Neural crest cell (in vitro differentiated cells): ENCODE measurements at regions not wholly inside any gene's neighbourhood (a gene's known extent, or its start where the extent isn't known, plus 50 kb on each side); places are given as distances from the start of the nearest gene placed in this dataset.

Experiments used
- DNase-seq: peaks from one replicate; pipeline ENCODE4 v3.0.0; 2021; ENCODE audit warnings: low read depth, mixed read lengths, low spot score
- H3K27ac Mint-ChIP-seq: one replicate; pipeline ENCODE4 v1.8.0; 2021; ENCODE audit warnings: mild to moderate bottlenecking, mixed read lengths; ENCODE audit not compliant: unreplicated experiment
- H3K27me3 Mint-ChIP-seq: 2 replicates; pipeline ENCODE4 v1.8.0; 2021; ENCODE audit warnings: low read depth, mild to moderate bottlenecking, mixed read lengths
- H3K36me3 Mint-ChIP-seq: 2 replicates; pipeline ENCODE4 v1.8.0; 2021; ENCODE audit warnings: low read depth, mild to moderate bottlenecking, mixed read lengths
- H3K4me1 Mint-ChIP-seq: 2 replicates; pipeline ENCODE4 v1.8.0; 2021; ENCODE audit warnings: mixed read lengths
- H3K4me3 Mint-ChIP-seq: one replicate; pipeline ENCODE4 v1.8.0; 2021; ENCODE audit warnings: mild to moderate bottlenecking, mixed read lengths
- H3K9me3 Mint-ChIP-seq: 2 replicates; pipeline ENCODE4 v1.8.0; 2021; ENCODE audit warnings: mixed read lengths
- TF ChIP-seq, protein P1 (sequence below): fragments of 200-600 bp; sonication (generic); conservative IDR thresholded peaks from 2 replicates; pipeline ENCODE4 v1.5.0; 2021; ENCODE audit warnings: antibody characterized with exemption, mild to moderate bottlenecking

DNA sequence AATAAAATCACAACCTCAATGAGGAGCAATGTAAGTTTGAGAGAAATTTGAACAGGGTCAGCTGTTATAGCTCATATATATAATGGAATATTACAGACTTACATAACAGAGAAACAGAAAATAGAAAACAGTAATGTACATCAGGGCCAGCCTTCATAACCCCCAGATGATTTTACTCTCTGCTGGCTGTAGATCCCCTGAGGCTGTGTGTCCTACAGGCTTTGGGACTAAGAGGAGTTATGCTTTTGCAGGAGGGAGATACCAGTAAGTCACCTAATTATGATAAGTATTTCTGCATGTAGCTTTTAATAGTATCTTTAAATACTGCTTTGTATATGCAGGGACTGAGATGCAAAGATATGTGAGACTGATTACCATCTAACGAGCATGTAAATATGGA is 105.8 kb upstream of the ASCC3 start:
- H3K36me3 Mint-ChIP-seq = peaks cover 3% of the 10 kb centered on the region
- no peak overlapping the region for H3K27ac Mint-ChIP-seq
- peaks cover 4% of the 10 kb centered on the region for H3K9me3 Mint-ChIP-seq
- H3K4me1 Mint-ChIP-seq = no peaks in the 10 kb centered on the region
- TF ChIP-seq, protein P1, sequence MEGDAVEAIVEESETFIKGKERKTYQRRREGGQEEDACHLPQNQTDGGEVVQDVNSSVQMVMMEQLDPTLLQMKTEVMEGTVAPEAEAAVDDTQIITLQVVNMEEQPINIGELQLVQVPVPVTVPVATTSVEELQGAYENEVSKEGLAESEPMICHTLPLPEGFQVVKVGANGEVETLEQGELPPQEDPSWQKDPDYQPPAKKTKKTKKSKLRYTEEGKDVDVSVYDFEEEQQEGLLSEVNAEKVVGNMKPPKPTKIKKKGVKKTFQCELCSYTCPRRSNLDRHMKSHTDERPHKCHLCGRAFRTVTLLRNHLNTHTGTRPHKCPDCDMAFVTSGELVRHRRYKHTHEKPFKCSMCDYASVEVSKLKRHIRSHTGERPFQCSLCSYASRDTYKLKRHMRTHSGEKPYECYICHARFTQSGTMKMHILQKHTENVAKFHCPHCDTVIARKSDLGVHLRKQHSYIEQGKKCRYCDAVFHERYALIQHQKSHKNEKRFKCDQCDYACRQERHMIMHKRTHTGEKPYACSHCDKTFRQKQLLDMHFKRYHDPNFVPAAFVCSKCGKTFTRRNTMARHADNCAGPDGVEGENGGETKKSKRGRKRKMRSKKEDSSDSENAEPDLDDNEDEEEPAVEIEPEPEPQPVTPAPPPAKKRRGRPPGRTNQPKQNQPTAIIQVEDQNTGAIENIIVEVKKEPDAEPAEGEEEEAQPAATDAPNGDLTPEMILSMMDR = no peak
- no peaks in the 10 kb centered on the region for H3K27me3 Mint-ChIP-seq
- no peak overlapping the region for H3K4me3 Mint-ChIP-seq
- no peak for DNase-seq

DNA sequence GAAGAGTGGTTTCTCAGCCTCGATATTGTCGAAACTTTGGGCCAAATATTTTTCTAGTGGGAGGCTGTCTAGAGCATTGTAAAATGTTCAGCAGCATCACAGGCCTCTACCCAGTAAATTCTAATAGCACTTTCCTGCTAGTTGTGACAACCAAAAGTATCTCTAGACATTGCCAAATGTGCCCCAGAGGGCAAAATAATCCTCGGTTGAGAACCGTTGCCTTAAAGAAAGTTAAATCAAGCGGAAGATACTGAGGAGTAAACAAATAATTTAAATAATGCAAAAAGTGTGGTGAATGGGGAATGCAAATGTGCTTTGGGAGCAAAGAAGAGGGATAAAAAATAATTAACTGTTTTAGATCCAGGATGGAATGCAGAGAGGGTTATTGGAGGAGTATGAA is 106.4 kb upstream of the ASCC3 start:
- Mint-ChIP-seq H3K4me1 (no peaks in the 10 kb centered on the region), H3K36me3 (peaks cover 3% of the 10 kb centered on the region), H3K4me3 (no peak overlapping the region), H3K27ac (no peak overlapping the region), H3K9me3 (peaks cover 6% of the 10 kb centered on the region), H3K27me3 (no peaks in the 10 kb centered on the region)
- TF ChIP-seq, protein P1 = no peak
- DNase-seq = no peak

DNA sequence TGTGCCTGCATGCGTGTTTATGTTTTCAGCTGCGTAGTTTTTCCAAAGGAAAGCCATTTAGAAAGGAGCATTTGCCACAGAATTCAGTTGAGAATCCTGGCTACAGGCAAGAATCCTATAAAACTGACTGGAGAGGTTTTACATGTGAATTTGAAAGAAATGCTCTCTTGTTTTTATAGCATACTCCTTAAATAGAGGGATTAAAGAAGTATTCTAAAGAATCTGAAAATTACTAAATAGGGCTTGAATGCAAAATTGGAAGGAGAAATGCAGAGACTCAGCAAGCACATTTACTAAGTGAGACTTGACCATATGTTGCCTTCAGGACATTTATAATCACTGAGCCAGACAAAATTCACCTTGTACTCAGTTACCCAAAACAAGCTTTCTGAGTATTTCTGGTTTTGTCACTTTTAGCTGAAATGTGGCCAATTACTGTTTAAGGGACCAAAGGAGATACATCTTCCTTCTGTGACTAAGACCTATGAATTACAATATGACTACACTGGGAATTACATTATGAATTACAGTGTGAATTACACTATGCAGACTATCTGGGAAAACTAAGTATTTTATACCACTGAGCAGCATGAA is 107.4 kb upstream of the ASCC3 start:
- no peaks in the 10 kb centered on the region for H3K36me3 Mint-ChIP-seq
- TF ChIP-seq, protein P1 = no peak
- no peaks in the 10 kb centered on the region for H3K27me3 Mint-ChIP-seq
- H3K4me3 Mint-ChIP-seq = no peak overlapping the region
- H3K4me1 Mint-ChIP-seq = no peaks in the 10 kb centered on the region
- H3K27ac Mint-ChIP-seq = no peak overlapping the region
- DNase-seq = no peak
- H3K9me3 Mint-ChIP-seq = peaks cover 6% of the 10 kb centered on the region

DNA sequence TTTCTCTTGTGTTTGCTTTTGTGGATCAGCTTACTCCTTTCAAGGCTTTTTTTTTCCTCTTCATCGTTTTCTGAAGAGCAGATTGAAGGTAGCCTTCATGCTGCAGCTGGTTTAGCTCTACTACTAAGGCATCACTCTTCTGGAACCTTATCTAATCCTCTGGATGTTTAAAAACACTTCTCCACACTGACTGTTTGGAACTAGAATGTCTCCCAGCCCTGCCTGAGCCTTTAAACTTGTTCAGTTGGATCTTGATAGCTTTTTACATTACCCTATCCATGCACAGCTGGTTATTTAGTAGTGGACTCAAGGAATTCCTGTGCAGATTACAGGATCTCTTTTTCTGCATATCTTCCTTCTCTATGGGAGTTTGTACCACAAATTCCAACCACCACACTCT is 108.9 kb upstream of the ASCC3 start:
- Mint-ChIP-seq H3K27ac (no peak overlapping the region), H3K9me3 (peaks cover 6% of the 10 kb centered on the region), H3K36me3 (no peaks in the 10 kb centered on the region), H3K27me3 (no peaks in the 10 kb centered on the region), H3K4me3 (no peak overlapping the region), H3K4me1 (no peaks in the 10 kb centered on the region)
- DNase-seq = no peak
- TF ChIP-seq, protein P1 = no peak

DNA sequence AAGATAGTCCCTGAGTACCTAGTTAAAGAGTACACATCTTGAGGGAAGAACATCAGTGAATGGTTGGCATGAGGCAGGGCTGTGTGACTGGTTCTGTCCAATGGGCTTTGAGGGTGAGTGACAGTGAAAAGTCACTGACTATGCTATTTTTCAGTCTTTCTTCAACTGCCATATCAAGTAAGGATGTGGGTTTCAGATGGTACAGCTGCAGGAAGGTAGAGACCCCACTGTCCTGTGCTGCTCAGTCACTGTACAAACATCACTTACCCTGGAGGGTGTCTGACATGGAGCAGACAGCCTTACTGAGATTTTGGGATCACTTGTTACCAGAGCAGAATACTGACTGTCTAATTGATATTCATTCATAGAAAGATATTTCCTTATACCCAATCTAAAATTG is 115.3 kb upstream of the ASCC3 start:
- Mint-ChIP-seq H3K4me1 (no peaks in the 10 kb centered on the region), H3K4me3 (no peak overlapping the region), H3K27me3 (no peaks in the 10 kb centered on the region), H3K36me3 (no peaks in the 10 kb centered on the region), H3K9me3 (peaks cover 6% of the 10 kb centered on the region), H3K27ac (no peak overlapping the region)
- no peak for DNase-seq
- TF ChIP-seq, protein P1 = no peak
